Gastrocnemius medialis (tissue), 4 donors: ENCODE measurements at regions not wholly inside any gene's neighbourhood (a gene's known extent, or its start where the extent isn't known, plus 50 kb on each side); places are given as distances from the start of the nearest gene placed in this dataset.

ENCODE experiments used
- ATAC-seq, 2 donors: fragments of 150-250 bp; one replicate each; pipeline ENCODE4 v1.9.1; 2016
- DNase-seq, 2 donors: peaks; one replicate each; pipeline ENCODE4 v3.0.0-alpha.2; 2019
- H3K27ac ChIP-seq, 4 donors: fragments of 200-600 bp; sonication (generic); 1 replicate in 1 of 4; 2 replicates in 3 of 4; pipeline ENCODE4 v1.5.1; 2016 to 2018; ENCODE audit warnings: mild to moderate bottlenecking in 2 of 4, moderate library complexity in 1 of 4
- H3K27me3 ChIP-seq, 3 donors: fragments of 200-600 bp; sonication (generic) in 2 of 3; 1 replicate in 1 of 3; 2 replicates in 2 of 3; pipeline versions ENCODE4 v1.5.1 to v1.6.0; 2016 to 2019; ENCODE audit warnings: mild to moderate bottlenecking in 1 of 3, moderate library complexity in 1 of 3
- H3K36me3 ChIP-seq, 2 donors: fragments of 200-600 bp; sonication (generic) in 1 of 2; one replicate each; pipeline ENCODE4 v1.5.1; 2017 to 2018
- H3K4me1 ChIP-seq, 2 donors: fragments of 200-600 bp; sonication (generic) in 1 of 2; one replicate each; pipeline ENCODE4 v1.5.1; 2016 to 2017; ENCODE audit warnings: mild to moderate bottlenecking in 2 of 2
- H3K4me3 ChIP-seq, 4 donors: fragments of 200-600 bp; sonication (generic) in 3 of 4; 1 replicate in 1 of 4; 2 replicates in 3 of 4; pipeline ENCODE4 v1.5.1; 2016 to 2019; ENCODE audit warnings: mild to moderate bottlenecking in 2 of 4
- H3K9me3 ChIP-seq, 3 donors: fragments of 200-600 bp; sonication (generic) in 2 of 3; 1 replicate in 1 of 3; 2 replicates in 2 of 3; pipeline ENCODE4 v1.5.1; 2016 to 2019
- POLR2A ChIP-seq, 2 donors: fragments of 450-650 bp; IDR thresholded peaks; one replicate each; pipeline ENCODE4 v1.6.1; 2017; ENCODE audit warnings: antibody characterized with exemption in 2 of 2, mild to moderate bottlenecking in 2 of 2, moderate library complexity in 2 of 2
- in situ Hi-C, 4 donors: fragments of 200-750 bp; cut with MboI; loops; one replicate each; pipeline versions ENCODE4 v1.15.0 to v1.8.0; 2017; ENCODE audit warnings: low sequenced_read_pairs in 4 of 4
- intact Hi-C: fragments of 100-400 bp; cut with DNase I; formaldehyde crosslinking; loops from one replicate; pipeline ENCODE4 v1.15.1; 2023; ENCODE audit warnings: low total_unique reads
- TF ChIP-seq, protein P1 (sequence below), 5 experiments: fragments of 450-650 bp in 3 of 5; fragments of 200-600 bp in 2 of 5; sonication (generic) in 2 of 5; IDR thresholded peaks in 4 of 5; conservative IDR thresholded peaks in 1 of 5; 1 replicate in 4 of 5; 2 replicates in 1 of 5; pipeline ENCODE4 v1.5.1; 2016 to 2019; ENCODE audit warnings: antibody characterized with exemption in 5 of 5, mild to moderate bottlenecking in 3 of 5, moderate library complexity in 3 of 5

DNA sequence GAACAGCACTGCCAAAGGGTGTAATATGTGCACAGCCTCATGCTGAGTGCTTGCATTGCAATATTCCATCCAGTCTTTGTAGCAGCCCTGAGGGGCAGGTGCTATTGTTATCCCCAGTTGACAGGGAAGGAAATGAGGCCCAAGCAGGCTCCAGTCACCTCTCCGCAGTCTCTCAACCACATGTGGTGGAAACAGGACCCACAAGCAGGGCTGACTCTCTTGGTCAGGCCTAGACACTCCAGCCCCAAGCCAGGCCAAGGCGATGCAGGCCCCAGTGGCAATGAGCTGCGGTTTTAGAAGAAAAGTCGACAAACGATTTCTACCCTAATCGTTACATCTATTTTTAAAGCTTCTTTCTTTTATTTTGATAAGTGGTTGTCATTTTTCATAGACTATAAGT lies 52.6 kb upstream of the GADD45A start:
- no peak overlapping the region for H3K27ac ChIP-seq
- no peak for DNase-seq
- no peak for ATAC-seq
- no peaks in the 10 kb centered on the region for H3K4me1 ChIP-seq
- no peaks in the 10 kb centered on the region for H3K36me3 ChIP-seq
- H3K27me3 ChIP-seq, result no peaks in the 10 kb centered on the region
- H3K9me3 ChIP-seq, result no peaks in the 10 kb centered on the region
- intact Hi-C loops, result no loop called here
- no peak overlapping the region for H3K4me3 ChIP-seq
- TF ChIP-seq, protein P1, sequence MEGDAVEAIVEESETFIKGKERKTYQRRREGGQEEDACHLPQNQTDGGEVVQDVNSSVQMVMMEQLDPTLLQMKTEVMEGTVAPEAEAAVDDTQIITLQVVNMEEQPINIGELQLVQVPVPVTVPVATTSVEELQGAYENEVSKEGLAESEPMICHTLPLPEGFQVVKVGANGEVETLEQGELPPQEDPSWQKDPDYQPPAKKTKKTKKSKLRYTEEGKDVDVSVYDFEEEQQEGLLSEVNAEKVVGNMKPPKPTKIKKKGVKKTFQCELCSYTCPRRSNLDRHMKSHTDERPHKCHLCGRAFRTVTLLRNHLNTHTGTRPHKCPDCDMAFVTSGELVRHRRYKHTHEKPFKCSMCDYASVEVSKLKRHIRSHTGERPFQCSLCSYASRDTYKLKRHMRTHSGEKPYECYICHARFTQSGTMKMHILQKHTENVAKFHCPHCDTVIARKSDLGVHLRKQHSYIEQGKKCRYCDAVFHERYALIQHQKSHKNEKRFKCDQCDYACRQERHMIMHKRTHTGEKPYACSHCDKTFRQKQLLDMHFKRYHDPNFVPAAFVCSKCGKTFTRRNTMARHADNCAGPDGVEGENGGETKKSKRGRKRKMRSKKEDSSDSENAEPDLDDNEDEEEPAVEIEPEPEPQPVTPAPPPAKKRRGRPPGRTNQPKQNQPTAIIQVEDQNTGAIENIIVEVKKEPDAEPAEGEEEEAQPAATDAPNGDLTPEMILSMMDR (IDR thresholded peaks at IDR 0.05 in 4 of 5, conservative IDR thresholded peaks at IDR 0.05 in 1 of 5), result no peak
- no peak for TF ChIP-seq POLR2A (IDR thresholded peaks at IDR 0.05)
- in situ Hi-C loops, result no loop called here

DNA sequence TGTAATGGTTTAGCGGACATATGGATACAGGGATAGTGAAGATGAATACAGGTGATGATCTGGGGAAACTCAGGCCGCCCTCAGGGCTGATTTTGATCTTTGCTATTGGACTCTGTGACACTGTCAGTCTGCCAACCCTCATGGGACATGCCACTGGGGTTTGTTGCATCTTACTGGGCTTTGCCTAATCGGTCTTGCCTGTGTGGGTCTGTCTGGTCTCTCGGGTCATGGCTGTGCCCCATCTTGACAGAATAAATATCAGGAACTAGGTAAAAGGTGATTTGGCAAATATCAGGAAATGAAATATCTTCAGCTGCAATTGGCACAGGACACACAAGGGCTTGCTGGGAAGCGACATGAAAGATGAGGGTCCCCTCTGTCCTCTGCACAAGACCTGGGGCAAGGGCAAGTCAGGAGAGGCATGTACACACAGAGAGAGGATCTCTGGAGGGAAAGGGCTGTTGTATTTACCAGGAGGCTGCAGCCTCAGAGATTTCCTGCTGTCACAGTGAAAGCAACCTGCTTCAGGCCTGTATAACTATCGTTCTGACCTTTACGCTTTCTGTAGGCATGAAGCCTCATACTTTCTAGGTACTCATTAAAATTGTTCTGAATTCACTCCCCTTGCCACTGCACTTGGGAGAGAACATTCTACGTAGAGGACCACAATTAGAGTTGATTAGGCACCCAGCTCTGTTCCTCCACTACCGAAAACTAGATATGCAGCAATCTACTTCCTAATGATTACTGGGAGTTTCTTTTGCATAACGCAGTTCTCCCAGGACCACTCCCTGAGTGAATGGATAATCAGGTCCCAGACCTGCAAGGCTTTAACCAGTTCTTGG lies 52.0 kb upstream of the GADD45A start:
- ATAC-seq, result no peak
- H3K9me3 ChIP-seq, result no peaks in the 10 kb centered on the region
- H3K4me3 ChIP-seq, result no peak overlapping the region
- intact Hi-C loops (no loop called here), in situ Hi-C loops (no loop called here)
- no peak for DNase-seq
- no peaks in the 10 kb centered on the region for H3K36me3 ChIP-seq
- H3K27me3 ChIP-seq, result no peaks in the 10 kb centered on the region
- no peaks in the 10 kb centered on the region for H3K4me1 ChIP-seq
- TF ChIP-seq, protein P1 (IDR thresholded peaks at IDR 0.05 in 4 of 5, conservative IDR thresholded peaks at IDR 0.05 in 1 of 5), result no peak
- TF ChIP-seq POLR2A (IDR thresholded peaks at IDR 0.05), result no peak
- no peak overlapping the region for H3K27ac ChIP-seq

DNA sequence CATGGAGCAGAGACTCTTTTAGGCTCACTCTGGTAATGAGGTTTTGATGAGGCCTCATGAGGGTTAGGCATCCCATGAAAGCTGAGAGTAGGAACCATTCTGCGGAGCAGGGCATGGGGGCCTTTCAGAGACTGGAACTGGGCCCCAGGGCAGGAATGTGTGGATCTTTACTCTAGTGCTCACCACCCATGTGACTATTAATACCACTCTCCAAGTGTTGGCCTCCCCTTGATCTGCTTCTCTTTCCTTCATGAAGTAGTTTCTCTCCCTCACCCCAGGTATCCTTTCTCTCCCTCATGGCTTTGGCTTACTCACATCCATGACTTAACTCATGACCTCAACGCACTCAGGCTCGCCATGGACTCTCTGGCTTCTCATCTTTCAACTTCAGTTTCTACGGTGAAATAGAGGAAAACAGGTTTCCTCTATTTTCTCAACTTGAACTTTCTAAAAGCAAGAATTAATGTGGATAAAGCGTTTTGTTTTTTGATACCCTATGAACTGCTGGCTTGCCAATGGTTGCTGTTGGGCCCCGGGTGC lies 50.5 kb upstream of the GADD45A start:
- no peak overlapping the region for H3K4me3 ChIP-seq
- intact Hi-C loops (no loop called here), in situ Hi-C loops (no loop called here)
- no peak for DNase-seq
- H3K27ac ChIP-seq, result no peak overlapping the region
- H3K9me3 ChIP-seq, result no peaks in the 10 kb centered on the region
- TF ChIP-seq, protein P1 (IDR thresholded peaks at IDR 0.05 in 4 of 5, conservative IDR thresholded peaks at IDR 0.05 in 1 of 5), result no peak
- TF ChIP-seq POLR2A (IDR thresholded peaks at IDR 0.05), result no peak
- no peaks in the 10 kb centered on the region for H3K27me3 ChIP-seq
- ATAC-seq, result no peak
- no peaks in the 10 kb centered on the region for H3K36me3 ChIP-seq
- H3K4me1 ChIP-seq, result no peaks in the 10 kb centered on the region

DNA sequence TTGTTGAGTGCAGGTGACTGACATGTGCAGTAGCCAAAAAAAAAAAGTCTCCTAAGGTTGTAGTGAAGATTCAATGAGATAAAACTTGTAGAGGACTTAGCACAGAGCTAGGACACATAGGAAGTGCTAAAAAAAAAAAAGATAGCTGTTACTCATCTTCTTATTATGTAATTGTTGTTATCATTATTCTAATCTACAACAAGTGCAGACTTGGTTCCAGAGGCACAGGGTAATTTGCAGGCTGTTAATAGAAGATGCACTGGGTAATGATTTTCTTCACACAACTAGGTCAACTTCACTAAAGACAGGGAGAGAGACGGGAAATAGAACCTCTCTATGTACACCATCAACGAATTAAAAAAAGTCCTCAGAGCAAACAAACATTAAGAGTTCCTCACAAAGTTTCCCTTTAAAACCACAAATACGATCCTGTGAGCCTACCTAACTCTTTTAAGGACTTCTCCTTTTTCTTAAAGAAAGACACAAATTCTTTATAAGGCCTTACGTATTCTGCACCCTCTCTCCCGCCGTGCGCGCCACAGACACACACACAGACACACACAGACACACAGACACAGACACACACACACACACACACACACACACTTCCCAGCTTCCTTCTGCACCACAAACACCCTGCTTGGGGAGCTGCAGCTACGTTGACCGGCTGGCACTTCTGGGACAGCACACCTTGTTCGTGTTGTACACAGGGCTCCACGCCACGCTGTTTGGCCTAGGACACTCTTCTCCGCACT lies 49.8 kb upstream of the GADD45A start:
- in situ Hi-C loops, result no loop called here

More for the DNA sequence above, 49.8 kb upstream of the GADD45A start:
- no peak for ATAC-seq
- Histone ChIP-seq H3K27ac (no peak overlapping the region), H3K4me3 (no peak overlapping the region), H3K4me1 (no peaks in the 10 kb centered on the region), H3K36me3 (no peaks in the 10 kb centered on the region), H3K9me3 (no peaks in the 10 kb centered on the region), H3K27me3 (no peaks in the 10 kb centered on the region)
- TF ChIP-seq POLR2A (IDR thresholded peaks at IDR 0.05), result no peak
- TF ChIP-seq, protein P1 (IDR thresholded peaks at IDR 0.05 in 4 of 5, conservative IDR thresholded peaks at IDR 0.05 in 1 of 5), result no peak
- intact Hi-C loops, result no loop called here
- DNase-seq, result no peak
